ENCODE measurements at regions not wholly inside any gene's neighbourhood (a gene's known extent, or its start where the extent isn't known, plus 50 kb on each side); places are given as distances from the start of the nearest gene placed in this dataset.

DNA sequence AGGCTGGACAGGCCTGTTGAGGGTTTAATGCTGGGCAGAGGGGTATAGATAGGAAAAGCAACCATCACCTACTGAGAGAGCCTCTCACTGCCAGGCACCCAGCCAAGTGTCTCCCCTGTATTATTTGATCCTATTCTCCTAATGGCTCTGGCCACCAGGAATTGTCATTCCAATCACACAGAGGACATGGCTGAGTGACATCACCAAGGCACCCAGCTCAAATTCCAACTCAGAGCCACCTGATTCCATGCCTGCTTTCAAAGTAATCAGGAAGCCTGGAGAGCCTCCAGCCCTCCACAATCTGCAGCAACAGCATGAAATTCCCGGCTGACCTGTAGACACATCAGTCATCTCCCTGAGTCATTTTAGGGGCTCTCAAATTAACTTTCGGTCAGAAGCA, 368.9 kb upstream of the C16orf82 start:
- WGBS, 2 donors = 76 to 79% methylated on average over 2 of the region's 2 CpGs
- no peaks in the 10 kb centered on the region for H3K27me3 ChIP-seq (ENCODE audit: control insufficient read depth in 1 of 2, insufficient read depth in 2 of 2, low read length in 2 of 2)
- H3K4me1 ChIP-seq (ENCODE audit: control insufficient read depth in 2 of 2, insufficient read depth in 2 of 2, low read length in 1 of 2) = peaks cover 0 to 4% of the 10 kb centered on the region in 2 donors
- H3K4me3 ChIP-seq (ENCODE audit: low read depth in 1 of 2, low read length in 2 of 2) = no peak overlapping the region
- no peak overlapping the region for H3K27ac ChIP-seq (ENCODE audit: low read depth in 2 of 2, low read length in 1 of 2)
- no peaks in the 10 kb centered on the region for H3K9me3 ChIP-seq (ENCODE audit: control insufficient read depth in 2 of 2, insufficient read depth in 1 of 2, low read depth in 1 of 2, low read length in 1 of 2)
- H3K36me3 ChIP-seq (ENCODE audit: control insufficient read depth in 2 of 2, insufficient read depth in 2 of 2, low read length in 1 of 2) = no peaks in the 10 kb centered on the region

GRCh38 chr16:26700250-26700649, 366.5 kb upstream of the C16orf82 start:
- Histone ChIP-seq H3K9me3 (ENCODE audit: control insufficient read depth in 2 of 2, insufficient read depth in 1 of 2, low read depth in 1 of 2, low read length in 1 of 2) (no peaks in the 10 kb centered on the region), H3K27me3 (ENCODE audit: control insufficient read depth in 1 of 2, insufficient read depth in 2 of 2, low read length in 2 of 2) (no peaks in the 10 kb centered on the region), H3K4me3 (ENCODE audit: low read depth in 1 of 2, low read length in 2 of 2) (no peak overlapping the region), H3K27ac (ENCODE audit: low read depth in 2 of 2, low read length in 1 of 2) (no peak overlapping the region), H3K36me3 (ENCODE audit: control insufficient read depth in 2 of 2, insufficient read depth in 2 of 2, low read length in 1 of 2) (no peaks in the 10 kb centered on the region), H3K4me1 (ENCODE audit: control insufficient read depth in 2 of 2, insufficient read depth in 2 of 2, low read length in 1 of 2) (peaks cover 0 to 4% of the 10 kb centered on the region in 2 donors)
- WGBS, 2 donors = 72 to 79% methylated on average over 1 of the region's 1 CpG

- 93 to 94% methylated on average over 3 of the region's 3 CpGs for whole genome bisulfite sequencing, 2 donors
- H3K4me3 ChIP-seq (ENCODE audit: low read depth in 1 of 2, low read length in 2 of 2) = no peak overlapping the region
- peaks cover 0 to 4% of the 10 kb centered on the region in 2 donors for H3K4me1 ChIP-seq (ENCODE audit: control insufficient read depth in 2 of 2, insufficient read depth in 2 of 2, low read length in 1 of 2)
- no peaks in the 10 kb centered on the region for H3K27me3 ChIP-seq (ENCODE audit: control insufficient read depth in 1 of 2, insufficient read depth in 2 of 2, low read length in 2 of 2)
- H3K9me3 ChIP-seq (ENCODE audit: control insufficient read depth in 2 of 2, insufficient read depth in 1 of 2, low read depth in 1 of 2, low read length in 1 of 2) = no peaks in the 10 kb centered on the region
- no peaks in the 10 kb centered on the region for H3K36me3 ChIP-seq (ENCODE audit: control insufficient read depth in 2 of 2, insufficient read depth in 2 of 2, low read length in 1 of 2)
- H3K27ac ChIP-seq (ENCODE audit: low read depth in 2 of 2, low read length in 1 of 2) = no peak overlapping the region
Measured at GRCh38 chr16:26701243-26701886, 365.4 kb upstream of the C16orf82 start.

DNA sequence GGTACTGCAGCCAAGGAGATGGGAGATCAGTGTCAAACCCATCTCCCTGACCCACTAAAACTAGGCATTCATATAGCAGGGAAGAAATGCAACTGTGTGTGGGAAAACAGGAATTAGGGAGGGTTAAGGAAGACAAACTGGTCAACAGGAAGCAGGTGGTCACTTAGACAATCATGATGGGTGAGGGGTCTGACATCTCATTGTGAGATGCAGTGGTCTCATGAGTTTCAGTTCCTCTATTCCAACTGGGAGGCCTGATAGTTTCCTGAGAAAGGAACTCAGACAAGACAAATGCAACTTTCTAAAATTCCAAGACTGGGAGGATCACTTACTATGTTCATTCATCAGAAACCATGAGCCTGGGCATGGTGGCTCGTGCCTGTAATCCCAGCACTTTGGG, 361.4 kb upstream of the C16orf82 start:
- no peaks in the 10 kb centered on the region for H3K9me3 ChIP-seq (ENCODE audit: control insufficient read depth in 2 of 2, insufficient read depth in 1 of 2, low read depth in 1 of 2, low read length in 1 of 2)
- H3K4me1 ChIP-seq (ENCODE audit: control insufficient read depth in 2 of 2, insufficient read depth in 2 of 2, low read length in 1 of 2) = no peaks in the 10 kb centered on the region
- no peaks in the 10 kb centered on the region for H3K36me3 ChIP-seq (ENCODE audit: control insufficient read depth in 2 of 2, insufficient read depth in 2 of 2, low read length in 1 of 2)
- no peak overlapping the region for H3K4me3 ChIP-seq (ENCODE audit: low read depth in 1 of 2, low read length in 2 of 2)
- H3K27me3 ChIP-seq (ENCODE audit: control insufficient read depth in 1 of 2, insufficient read depth in 2 of 2, low read length in 2 of 2) = no peaks in the 10 kb centered on the region
- 61 to 78% methylated on average over 1 of the region's 1 CpG for WGBS, 2 donors
- H3K27ac ChIP-seq (ENCODE audit: low read depth in 2 of 2, low read length in 1 of 2) = no peak overlapping the region

DNA sequence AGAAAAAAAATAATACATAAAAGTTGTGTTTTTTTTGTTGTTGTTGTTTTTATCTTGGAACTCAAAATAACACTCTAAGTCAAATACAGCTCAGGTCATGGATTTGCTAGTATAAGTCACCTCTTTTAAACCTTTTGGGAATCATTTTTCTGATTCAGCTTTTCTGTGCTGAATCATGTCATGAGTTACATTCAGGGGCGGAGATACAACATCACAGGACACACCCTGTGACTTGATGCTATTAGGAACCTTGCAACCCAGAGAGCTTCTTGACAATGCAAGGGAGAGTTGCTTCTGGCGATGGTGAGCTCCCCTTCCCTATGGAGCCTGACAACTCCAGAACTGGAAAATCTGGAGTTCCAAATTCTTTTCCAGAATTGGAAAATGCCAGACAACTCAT, 358.3 kb upstream of the C16orf82 start:
- 74 to 82% methylated on average over 2 of the region's 2 CpGs for WGBS, 2 donors
- no peak overlapping the region for H3K4me3 ChIP-seq (ENCODE audit: low read depth in 1 of 2, low read length in 2 of 2)
- H3K27me3 ChIP-seq (ENCODE audit: control insufficient read depth in 1 of 2, insufficient read depth in 2 of 2, low read length in 2 of 2) = no peaks in the 10 kb centered on the region
- H3K4me1 ChIP-seq (ENCODE audit: control insufficient read depth in 2 of 2, insufficient read depth in 2 of 2, low read length in 1 of 2) = no peaks in the 10 kb centered on the region
- no peaks in the 10 kb centered on the region for H3K36me3 ChIP-seq (ENCODE audit: control insufficient read depth in 2 of 2, insufficient read depth in 2 of 2, low read length in 1 of 2)
- H3K9me3 ChIP-seq (ENCODE audit: control insufficient read depth in 2 of 2, insufficient read depth in 1 of 2, low read depth in 1 of 2, low read length in 1 of 2) = no peaks in the 10 kb centered on the region
- H3K27ac ChIP-seq (ENCODE audit: low read depth in 2 of 2, low read length in 1 of 2) = no peak overlapping the region

- no peaks in the 10 kb centered on the region for H3K27me3 ChIP-seq (ENCODE audit: control insufficient read depth in 1 of 2, insufficient read depth in 2 of 2, low read length in 2 of 2)
- H3K9me3 ChIP-seq (ENCODE audit: control insufficient read depth in 2 of 2, insufficient read depth in 1 of 2, low read depth in 1 of 2, low read length in 1 of 2) = no peaks in the 10 kb centered on the region
- H3K27ac ChIP-seq (ENCODE audit: low read depth in 2 of 2, low read length in 1 of 2) = no peak overlapping the region
- no peaks in the 10 kb centered on the region for H3K36me3 ChIP-seq (ENCODE audit: control insufficient read depth in 2 of 2, insufficient read depth in 2 of 2, low read length in 1 of 2)
- no peak overlapping the region for H3K4me3 ChIP-seq (ENCODE audit: low read depth in 1 of 2, low read length in 2 of 2)
- H3K4me1 ChIP-seq (ENCODE audit: control insufficient read depth in 2 of 2, insufficient read depth in 2 of 2, low read length in 1 of 2) = no peaks in the 10 kb centered on the region
- 73 to 77% methylated on average over 6 of the region's 6 CpGs for WGBS, 2 donors
Measured at GRCh38 chr16:26709175-26709574, 357.6 kb upstream of the C16orf82 start.

DNA sequence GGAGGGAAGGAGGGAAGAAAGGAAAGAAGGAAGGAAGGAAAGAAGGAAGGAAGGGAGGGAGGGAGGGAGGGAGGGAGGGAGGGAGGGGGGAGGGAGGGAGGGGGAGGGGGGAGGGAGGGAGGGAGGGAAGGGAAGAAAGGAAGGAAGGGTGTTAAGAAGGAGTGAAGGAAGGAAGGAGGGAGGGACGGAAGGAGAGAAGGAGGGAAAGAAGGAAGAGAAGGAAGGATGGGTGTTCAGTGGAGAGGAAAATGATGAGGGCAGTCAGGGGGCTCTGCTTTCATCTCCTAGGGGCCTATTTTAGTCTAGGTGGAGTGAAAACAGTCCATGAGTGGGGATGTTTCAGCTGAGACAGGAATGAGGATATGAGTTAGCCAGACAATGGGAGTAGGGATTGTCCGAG, 357.0 kb upstream of the C16orf82 start:
- Histone ChIP-seq H3K9me3 (ENCODE audit: control insufficient read depth in 2 of 2, insufficient read depth in 1 of 2, low read depth in 1 of 2, low read length in 1 of 2) (no peaks in the 10 kb centered on the region), H3K27ac (ENCODE audit: low read depth in 2 of 2, low read length in 1 of 2) (no peak overlapping the region), H3K4me1 (ENCODE audit: control insufficient read depth in 2 of 2, insufficient read depth in 2 of 2, low read length in 1 of 2) (no peaks in the 10 kb centered on the region), H3K27me3 (ENCODE audit: control insufficient read depth in 1 of 2, insufficient read depth in 2 of 2, low read length in 2 of 2) (no peaks in the 10 kb centered on the region), H3K4me3 (ENCODE audit: low read depth in 1 of 2, low read length in 2 of 2) (no peak overlapping the region), H3K36me3 (ENCODE audit: control insufficient read depth in 2 of 2, insufficient read depth in 2 of 2, low read length in 1 of 2) (no peaks in the 10 kb centered on the region)
- 82 to 90% methylated on average over 2 of the region's 2 CpGs for WGBS, 2 donors

GRCh38 chr16:26710450-26710849, 356.3 kb upstream of the C16orf82 start:
- no peaks in the 10 kb centered on the region for H3K4me1 ChIP-seq (ENCODE audit: control insufficient read depth in 2 of 2, insufficient read depth in 2 of 2, low read length in 1 of 2)
- 36 to 40% methylated on average over 4 of the region's 4 CpGs for WGBS, 2 donors
- no peak overlapping the region for H3K4me3 ChIP-seq (ENCODE audit: low read depth in 1 of 2, low read length in 2 of 2)
- no peaks in the 10 kb centered on the region for H3K9me3 ChIP-seq (ENCODE audit: control insufficient read depth in 2 of 2, insufficient read depth in 1 of 2, low read depth in 1 of 2, low read length in 1 of 2)
- no peak overlapping the region for H3K27ac ChIP-seq (ENCODE audit: low read depth in 2 of 2, low read length in 1 of 2)
- H3K27me3 ChIP-seq (ENCODE audit: control insufficient read depth in 1 of 2, insufficient read depth in 2 of 2, low read length in 2 of 2) = no peaks in the 10 kb centered on the region
- no peaks in the 10 kb centered on the region for H3K36me3 ChIP-seq (ENCODE audit: control insufficient read depth in 2 of 2, insufficient read depth in 2 of 2, low read length in 1 of 2)

GRCh38 chr16:26712876-26713275, 353.9 kb upstream of the C16orf82 start:
- Histone ChIP-seq H3K27me3 (ENCODE audit: control insufficient read depth in 1 of 2, insufficient read depth in 2 of 2, low read length in 2 of 2) (no peaks in the 10 kb centered on the region), H3K36me3 (ENCODE audit: control insufficient read depth in 2 of 2, insufficient read depth in 2 of 2, low read length in 1 of 2) (no peaks in the 10 kb centered on the region), H3K27ac (ENCODE audit: low read depth in 2 of 2, low read length in 1 of 2) (no peak overlapping the region), H3K4me1 (ENCODE audit: control insufficient read depth in 2 of 2, insufficient read depth in 2 of 2, low read length in 1 of 2) (no peaks in the 10 kb centered on the region), H3K9me3 (ENCODE audit: control insufficient read depth in 2 of 2, insufficient read depth in 1 of 2, low read depth in 1 of 2, low read length in 1 of 2) (no peaks in the 10 kb centered on the region), H3K4me3 (ENCODE audit: low read depth in 1 of 2, low read length in 2 of 2) (no peak overlapping the region)
- WGBS, 2 donors = 84 to 89% methylated on average over 6 of the region's 6 CpGs

DNA sequence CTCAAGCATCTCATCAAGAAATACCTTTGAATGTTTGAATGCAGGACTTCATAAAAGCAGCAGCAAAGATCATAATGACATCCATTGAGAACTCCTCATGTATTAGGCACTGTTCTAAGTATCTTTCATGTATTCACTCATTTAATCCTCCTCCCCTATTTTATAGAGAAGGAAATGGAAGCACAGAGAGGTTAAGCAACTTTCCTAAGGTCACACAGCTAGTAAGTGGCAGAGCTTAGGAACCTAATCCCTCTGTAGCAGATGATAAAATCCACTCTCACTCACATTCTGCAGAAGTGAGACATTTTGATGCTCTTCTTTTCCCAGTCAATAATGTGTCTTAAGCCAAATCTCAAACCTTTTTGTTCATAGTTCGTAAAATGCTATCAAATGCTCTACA, 350.8 kb upstream of the C16orf82 start:
- Histone ChIP-seq H3K9me3 (ENCODE audit: control insufficient read depth in 2 of 2, insufficient read depth in 1 of 2, low read depth in 1 of 2, low read length in 1 of 2) (no peaks in the 10 kb centered on the region), H3K36me3 (ENCODE audit: control insufficient read depth in 2 of 2, insufficient read depth in 2 of 2, low read length in 1 of 2) (no peaks in the 10 kb centered on the region), H3K4me3 (ENCODE audit: low read depth in 1 of 2, low read length in 2 of 2) (no peak overlapping the region), H3K27ac (ENCODE audit: low read depth in 2 of 2, low read length in 1 of 2) (no peak overlapping the region), H3K4me1 (ENCODE audit: control insufficient read depth in 2 of 2, insufficient read depth in 2 of 2, low read length in 1 of 2) (no peaks in the 10 kb centered on the region), H3K27me3 (ENCODE audit: control insufficient read depth in 1 of 2, insufficient read depth in 2 of 2, low read length in 2 of 2) (peaks cover 0 to 3% of the 10 kb centered on the region in 2 donors)
- 91 to 95% methylated on average over 1 of the region's 1 CpG for WGBS, 2 donors
